CD14-positive monocyte (primary cell): ENCODE measurements at regions not wholly inside any gene's neighbourhood (a gene's known extent, or its start where the extent isn't known, plus 50 kb on each side); places are given as distances from the start of the nearest gene placed in this dataset.

ENCODE experiments used
- DNase-seq, 3 donors: peaks; one replicate each; pipeline ENCODE4 v3.0.0-alpha.2; 2011 to 2022
- H2AFZ ChIP-seq: 2 replicates; pipeline ENCODE4 v1.6.0; 2012; ENCODE audit warnings: mild to moderate bottlenecking, low read depth, low read length, inconsistent platforms; ENCODE audit not compliant: insufficient read depth, poor library complexity, severe bottlenecking
- H3K27ac ChIP-seq, 2 donors: 1 replicate in 1 of 2; 2 replicates in 1 of 2; pipeline ENCODE4 v1.5.1; 2012 to 2013; ENCODE audit warnings: low read length in 2 of 2, control low read depth in 1 of 2, inconsistent platforms in 1 of 2, low read depth in 1 of 2, mild to moderate bottlenecking in 1 of 2
- H3K27me3 ChIP-seq, 2 donors: one replicate each; pipeline versions ENCODE4 v1.6.0 to v1.6.1; 2011 to 2013; ENCODE audit warnings: low read length in 2 of 2; ENCODE audit not compliant: control insufficient read depth in 2 of 2, insufficient read depth in 2 of 2
- H3K36me3 ChIP-seq, 2 donors: replicated peaks in 1 of 2; 1 replicate in 1 of 2; 2 replicates in 1 of 2; pipeline versions ENCODE4 v1.5.1 to v1.6.1; 2012 to 2013; ENCODE audit warnings: low read length in 2 of 2, control low read depth in 1 of 2, inconsistent platforms in 1 of 2, mild to moderate bottlenecking in 1 of 2; ENCODE audit not compliant: insufficient read depth in 2 of 2, control insufficient read depth in 1 of 2
- H3K4me1 ChIP-seq, 2 donors: 1 replicate in 1 of 2; 2 replicates in 1 of 2; pipeline versions ENCODE4 v1.5.1 to v1.6.1; 2012 to 2013; ENCODE audit warnings: low read length in 2 of 2, control low read depth in 1 of 2, inconsistent platforms in 1 of 2, mild to moderate bottlenecking in 1 of 2, moderate library complexity in 1 of 2; ENCODE audit not compliant: insufficient read depth in 2 of 2, control insufficient read depth in 1 of 2
- H3K4me2 ChIP-seq: replicated peaks from 2 replicates; pipeline ENCODE3; 2012; ENCODE audit warnings: low read length, moderate library complexity, mild to moderate bottlenecking; ENCODE audit not compliant: poor library complexity, severe bottlenecking; ENCODE audit errors: extremely low read depth
- H3K4me3 ChIP-seq, 3 experiments: fragments of 200-600 bp in 1 of 3; sonication (generic) in 1 of 3; replicated peaks in 1 of 3; 1 replicate in 2 of 3; 2 replicates in 1 of 3; pipeline ENCODE4 v1.5.1; 2011 to 2013; ENCODE audit warnings: low read length in 3 of 3, mild to moderate bottlenecking in 3 of 3, control low read depth in 2 of 3, low read depth in 2 of 3, inconsistent platforms in 1 of 3, moderate library complexity in 1 of 3
- H3K79me2 ChIP-seq: 2 replicates; pipeline ENCODE4 v1.6.0; 2012; ENCODE audit warnings: mild to moderate bottlenecking, control low read depth, inconsistent platforms, low read length, moderate library complexity; ENCODE audit not compliant: insufficient read depth
- H3K9ac ChIP-seq: 2 replicates; pipeline ENCODE4 v1.6.0; 2017; ENCODE audit warnings: low read length, mild to moderate bottlenecking; ENCODE audit not compliant: insufficient read depth, poor library complexity, severe bottlenecking
- H3K9me3 ChIP-seq, 2 donors: replicated peaks in 1 of 2; 1 replicate in 1 of 2; 2 replicates in 1 of 2; pipeline versions ENCODE4 v1.5.1 to v1.6.1; 2012 to 2013; ENCODE audit warnings: low read length in 2 of 2, control low read depth in 1 of 2; ENCODE audit not compliant: control insufficient read depth in 1 of 2, insufficient read depth in 1 of 2
- H4K20me1 ChIP-seq: 2 replicates; pipeline ENCODE4 v1.6.0; 2012; ENCODE audit warnings: mild to moderate bottlenecking, low read length, control low read depth, moderate library complexity; ENCODE audit not compliant: insufficient read depth
- H3K27ac Mint-ChIP-seq, 7 donors: one replicate each; pipeline ENCODE4 v1.8.0; 2020; ENCODE audit warnings: mild to moderate bottlenecking in 7 of 7, mixed read lengths in 7 of 7, moderate library complexity in 6 of 7, inconsistent platforms in 2 of 7
- H3K27me3 Mint-ChIP-seq, 3 donors: one replicate each; pipeline ENCODE4 v1.8.0; 2021 to 2022; ENCODE audit warnings: low read depth in 3 of 3, mild to moderate bottlenecking in 3 of 3, mixed read lengths in 3 of 3, moderate library complexity in 3 of 3, inconsistent platforms in 1 of 3
- H3K36me3 Mint-ChIP-seq, 2 donors: one replicate each; pipeline ENCODE4 v1.8.0; 2020; ENCODE audit warnings: mixed read lengths in 2 of 2, inconsistent platforms in 1 of 2, mild to moderate bottlenecking in 1 of 2
- H3K4me1 Mint-ChIP-seq: one replicate; pipeline ENCODE4 v1.8.0; 2020; ENCODE audit warnings: mild to moderate bottlenecking, mixed read lengths
- H3K4me3 Mint-ChIP-seq, 2 donors: one replicate each; pipeline ENCODE4 v1.8.0; 2020; ENCODE audit warnings: mild to moderate bottlenecking in 2 of 2, mixed read lengths in 2 of 2, moderate library complexity in 1 of 2
- H3K9me3 Mint-ChIP-seq, 7 donors: one replicate each; pipeline ENCODE4 v1.8.0; 2020 to 2022; ENCODE audit warnings: mixed read lengths in 7 of 7, mild to moderate bottlenecking in 6 of 7, moderate library complexity in 6 of 7, inconsistent platforms in 2 of 7
- WGBS: methylation state at CpG from one replicate; pipeline ENCODE4 v1.1.5; 2013; ENCODE audit warnings: missing lambda C conversion rate; ENCODE audit not compliant: insufficient coverage; 5-methylcytosine and 5-hydroxymethylcytosine counted together
- intact Hi-C, 2 donors: fragments of 100-400 bp; cut with micrococcal nuclease; formaldehyde crosslinking; loops; one replicate each; pipeline versions ENCODE4 v1.15.0 to v1.15.1; 2023
- TF ChIP-seq, protein P1 (sequence below): fragments of 200-600 bp; IDR thresholded peaks from one replicate; pipeline ENCODE4 v1.8.0; 2022; ENCODE audit warnings: antibody characterized with exemption, mild to moderate bottlenecking

DNA sequence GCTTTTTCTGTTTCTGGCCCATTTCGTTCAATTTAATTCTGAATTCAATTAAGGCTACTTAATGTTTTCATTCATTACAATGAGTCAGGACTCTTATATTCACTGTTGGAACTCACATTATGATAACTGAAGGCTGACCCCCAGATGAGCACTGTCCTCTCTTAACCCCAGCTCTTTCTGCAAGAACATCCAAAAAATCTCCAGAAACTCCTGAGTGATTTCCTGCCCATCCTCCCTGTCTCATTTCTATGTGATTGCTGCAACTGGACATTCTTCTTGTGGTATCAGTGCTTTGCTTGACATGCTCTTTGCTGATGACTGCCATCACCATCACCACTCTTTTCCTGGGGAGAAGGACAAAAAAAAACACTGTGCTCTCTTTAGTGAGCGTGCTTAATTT, 240.3 kb downstream of the SPRY2 start:
- H3K4me1 ChIP-seq: no peaks in the 10 kb centered on the region
- H3K27me3 ChIP-seq: no peaks in the 10 kb centered on the region
- H3K36me3 ChIP-seq: no peaks in the 10 kb centered on the region
- H3K9ac ChIP-seq: no peak overlapping the region
- H3K4me3 ChIP-seq: no peak overlapping the region
- intact Hi-C loops: no loop called here
- peaks cover 0 to 3% (median 0%) of the 10 kb centered on the region in 7 donors for H3K9me3 Mint-ChIP-seq
- no CpG with 5 or more reads among the region's 2 CpGs for WGBS
- TF ChIP-seq, protein P1, sequence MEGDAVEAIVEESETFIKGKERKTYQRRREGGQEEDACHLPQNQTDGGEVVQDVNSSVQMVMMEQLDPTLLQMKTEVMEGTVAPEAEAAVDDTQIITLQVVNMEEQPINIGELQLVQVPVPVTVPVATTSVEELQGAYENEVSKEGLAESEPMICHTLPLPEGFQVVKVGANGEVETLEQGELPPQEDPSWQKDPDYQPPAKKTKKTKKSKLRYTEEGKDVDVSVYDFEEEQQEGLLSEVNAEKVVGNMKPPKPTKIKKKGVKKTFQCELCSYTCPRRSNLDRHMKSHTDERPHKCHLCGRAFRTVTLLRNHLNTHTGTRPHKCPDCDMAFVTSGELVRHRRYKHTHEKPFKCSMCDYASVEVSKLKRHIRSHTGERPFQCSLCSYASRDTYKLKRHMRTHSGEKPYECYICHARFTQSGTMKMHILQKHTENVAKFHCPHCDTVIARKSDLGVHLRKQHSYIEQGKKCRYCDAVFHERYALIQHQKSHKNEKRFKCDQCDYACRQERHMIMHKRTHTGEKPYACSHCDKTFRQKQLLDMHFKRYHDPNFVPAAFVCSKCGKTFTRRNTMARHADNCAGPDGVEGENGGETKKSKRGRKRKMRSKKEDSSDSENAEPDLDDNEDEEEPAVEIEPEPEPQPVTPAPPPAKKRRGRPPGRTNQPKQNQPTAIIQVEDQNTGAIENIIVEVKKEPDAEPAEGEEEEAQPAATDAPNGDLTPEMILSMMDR: no peak
- no peaks in the 10 kb centered on the region for H3K4me1 Mint-ChIP-seq
- no peak for DNase-seq
- H3K79me2 ChIP-seq: no peaks in the 10 kb centered on the region
- H3K27ac ChIP-seq: no peak overlapping the region
- H2AFZ ChIP-seq: no peak overlapping the region
- H3K9me3 ChIP-seq: no peaks in the 10 kb centered on the region
- no peaks in the 10 kb centered on the region for H4K20me1 ChIP-seq
- H3K4me2 ChIP-seq: no peak overlapping the region
- H3K4me3 Mint-ChIP-seq: no peak overlapping the region
- H3K27me3 Mint-ChIP-seq: no peaks in the 10 kb centered on the region
- no peak overlapping the region for H3K27ac Mint-ChIP-seq
- no peaks in the 10 kb centered on the region for H3K36me3 Mint-ChIP-seq

DNA sequence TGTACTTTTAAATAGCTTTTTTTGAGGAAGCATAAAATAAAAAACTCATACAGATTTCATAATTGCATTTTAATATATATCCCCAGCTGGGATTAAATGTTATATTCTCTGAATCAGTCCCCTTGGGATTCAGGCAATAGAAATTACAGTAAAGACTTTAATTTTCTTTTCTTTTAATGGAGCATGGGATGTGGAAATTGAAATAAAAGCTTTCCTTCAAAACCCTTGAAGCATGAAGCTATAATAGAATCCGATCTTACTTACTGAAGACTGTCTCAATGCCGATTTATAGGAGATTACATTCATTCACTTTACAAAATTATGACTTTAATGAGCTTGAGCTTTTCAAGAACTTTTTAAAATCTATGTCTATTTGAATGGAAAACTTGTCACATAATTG, 243.4 kb downstream of the SPRY2 start:
- TF ChIP-seq, protein P1: no peak
- H3K36me3 ChIP-seq: no peaks in the 10 kb centered on the region
- H3K79me2 ChIP-seq: no peaks in the 10 kb centered on the region
- WGBS: no CpG with 5 or more reads among the region's 2 CpGs
- no peaks in the 10 kb centered on the region for H4K20me1 ChIP-seq
- no peaks in the 10 kb centered on the region for H3K27me3 ChIP-seq
- Mint-ChIP-seq H3K4me3 (no peak overlapping the region), H3K4me1 (no peaks in the 10 kb centered on the region), H3K36me3 (peaks cover 0 to 2% of the 10 kb centered on the region in 2 donors), H3K27me3 (no peaks in the 10 kb centered on the region), H3K9me3 (peaks cover 0 to 7% (median 4%) of the 10 kb centered on the region in 7 donors), H3K27ac (no peak overlapping the region)
- no peak for DNase-seq
- no peak overlapping the region for H2AFZ ChIP-seq
- H3K27ac ChIP-seq: no peak overlapping the region
- intact Hi-C loops: no loop called here
- no peaks in the 10 kb centered on the region for H3K4me1 ChIP-seq
- no peaks in the 10 kb centered on the region for H3K9me3 ChIP-seq
- H3K4me3 ChIP-seq: no peak overlapping the region
- H3K9ac ChIP-seq: no peak overlapping the region
- no peak overlapping the region for H3K4me2 ChIP-seq
